Ishikawa (cell line): ENCODE measurements at regions not wholly inside any gene's neighbourhood (a gene's known extent, or its start where the extent isn't known, plus 50 kb on each side); places are given as distances from the start of the nearest gene placed in this dataset.

Experiments
- CEBPB ChIP-seq: IDR thresholded peaks from 2 replicates; pipeline ENCODE4 v1.6.1; 2012
- EGR1 ChIP-seq: IDR thresholded peaks from 2 replicates; pipeline ENCODE4 v1.6.1; 2012
- EP300 ChIP-seq: IDR thresholded peaks from 2 replicates; pipeline ENCODE4 v1.6.1; 2012; ENCODE audit warnings: borderline replicate concordance
- NFIC ChIP-seq: IDR thresholded peaks from 2 replicates; pipeline ENCODE4 v1.6.1; 2012
- RAD21 ChIP-seq: IDR thresholded peaks from 2 replicates; pipeline ENCODE4 v1.6.1; 2012; ENCODE audit warnings: low read depth
- TCF12 ChIP-seq: IDR thresholded peaks from 2 replicates; pipeline ENCODE4 v1.6.1; 2012; ENCODE audit warnings: low read depth
- TEAD4 ChIP-seq: IDR thresholded peaks from 2 replicates; pipeline ENCODE4 v1.6.1; 2012
- YY1 ChIP-seq: IDR thresholded peaks from 2 replicates; pipeline ENCODE4 v1.6.1; 2012; ENCODE audit warnings: low read depth
- TF ChIP-seq, protein P1 (sequence below): IDR thresholded peaks from 2 replicates; pipeline ENCODE4 v1.6.1; 2012; ENCODE audit warnings: low read depth, mild to moderate bottlenecking
- TF ChIP-seq, protein P2 (sequence below): IDR thresholded peaks from 2 replicates; pipeline ENCODE4 v1.6.1; 2012

DNA sequence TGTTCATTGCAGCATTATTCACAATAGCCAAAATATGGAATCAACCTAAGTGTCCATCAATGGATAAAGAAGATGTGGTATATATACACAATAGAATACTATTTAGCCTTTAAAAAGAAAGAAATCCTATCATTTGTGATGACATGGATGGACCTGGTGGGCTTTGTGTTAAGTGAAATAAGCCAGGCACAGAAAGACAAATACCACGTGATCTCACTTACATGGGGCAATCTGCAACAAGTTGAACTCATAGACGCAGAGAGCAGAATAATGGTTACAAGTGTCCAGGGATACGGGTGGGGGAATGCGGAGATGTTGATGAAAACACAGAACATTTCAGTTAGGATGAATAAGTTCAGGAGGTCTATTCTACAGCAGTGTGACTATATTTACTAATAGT lies 66.4 kb upstream of the ALDH1B1 start:
- TF ChIP-seq TEAD4, result no peak
- no peak for TF ChIP-seq EP300
- TF ChIP-seq, protein P1, sequence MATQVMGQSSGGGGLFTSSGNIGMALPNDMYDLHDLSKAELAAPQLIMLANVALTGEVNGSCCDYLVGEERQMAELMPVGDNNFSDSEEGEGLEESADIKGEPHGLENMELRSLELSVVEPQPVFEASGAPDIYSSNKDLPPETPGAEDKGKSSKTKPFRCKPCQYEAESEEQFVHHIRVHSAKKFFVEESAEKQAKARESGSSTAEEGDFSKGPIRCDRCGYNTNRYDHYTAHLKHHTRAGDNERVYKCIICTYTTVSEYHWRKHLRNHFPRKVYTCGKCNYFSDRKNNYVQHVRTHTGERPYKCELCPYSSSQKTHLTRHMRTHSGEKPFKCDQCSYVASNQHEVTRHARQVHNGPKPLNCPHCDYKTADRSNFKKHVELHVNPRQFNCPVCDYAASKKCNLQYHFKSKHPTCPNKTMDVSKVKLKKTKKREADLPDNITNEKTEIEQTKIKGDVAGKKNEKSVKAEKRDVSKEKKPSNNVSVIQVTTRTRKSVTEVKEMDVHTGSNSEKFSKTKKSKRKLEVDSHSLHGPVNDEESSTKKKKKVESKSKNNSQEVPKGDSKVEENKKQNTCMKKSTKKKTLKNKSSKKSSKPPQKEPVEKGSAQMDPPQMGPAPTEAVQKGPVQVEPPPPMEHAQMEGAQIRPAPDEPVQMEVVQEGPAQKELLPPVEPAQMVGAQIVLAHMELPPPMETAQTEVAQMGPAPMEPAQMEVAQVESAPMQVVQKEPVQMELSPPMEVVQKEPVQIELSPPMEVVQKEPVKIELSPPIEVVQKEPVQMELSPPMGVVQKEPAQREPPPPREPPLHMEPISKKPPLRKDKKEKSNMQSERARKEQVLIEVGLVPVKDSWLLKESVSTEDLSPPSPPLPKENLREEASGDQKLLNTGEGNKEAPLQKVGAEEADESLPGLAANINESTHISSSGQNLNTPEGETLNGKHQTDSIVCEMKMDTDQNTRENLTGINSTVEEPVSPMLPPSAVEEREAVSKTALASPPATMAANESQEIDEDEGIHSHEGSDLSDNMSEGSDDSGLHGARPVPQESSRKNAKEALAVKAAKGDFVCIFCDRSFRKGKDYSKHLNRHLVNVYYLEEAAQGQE, result no peak
- no peak for TF ChIP-seq NFIC
- TF ChIP-seq, protein P2, sequence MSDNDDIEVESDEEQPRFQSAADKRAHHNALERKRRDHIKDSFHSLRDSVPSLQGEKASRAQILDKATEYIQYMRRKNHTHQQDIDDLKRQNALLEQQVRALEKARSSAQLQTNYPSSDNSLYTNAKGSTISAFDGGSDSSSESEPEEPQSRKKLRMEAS, result no peak
- TF ChIP-seq CEBPB, result no peak
- TF ChIP-seq TCF12, result no peak
- no peak for TF ChIP-seq EGR1
- TF ChIP-seq YY1, result no peak
- no peak for TF ChIP-seq RAD21
